ENCODE measurements at regions not wholly inside any gene's neighbourhood (a gene's known extent, or its start where the extent isn't known, plus 50 kb on each side); places are given as distances from the start of the nearest gene placed in this dataset.
"Not testable (repeated sequence)": the region's sequence is repeated elsewhere in the genome, so short reads cannot be mapped to it uniquely, and the experiment has no call there.

GRCh38 chr5:87588316-87588715, 175.6 kb upstream of the CCNH start:
- DNase-seq: no peak

GRCh38 chr5:87583704-87584103, 171.0 kb upstream of the CCNH start:
- DNase-seq: not testable (repeated sequence)

GRCh38 chr5:87582149-87582548, 169.4 kb upstream of the CCNH start:
- no peak for DNase-seq

GRCh38 chr5:87581661-87582060, 168.9 kb upstream of the CCNH start:
- no peak for DNase-seq

- no peak for DNase-seq
These were observed 166.9 kb upstream of the CCNH start for GRCh38 chr5:87579678-87580077.

GRCh38 chr5:87576867-87577266, 164.1 kb upstream of the CCNH start:
- no peak for DNase-seq

- not testable (repeated sequence) for DNase-seq
These were observed 163.6 kb upstream of the CCNH start for GRCh38 chr5:87576306-87576705.

- DNase-seq: no peak
These were observed 161.4 kb upstream of the CCNH start for GRCh38 chr5:87574106-87574505.

- no peak for DNase-seq
These were observed 159.9 kb upstream of the CCNH start for GRCh38 chr5:87572611-87573010.

GRCh38 chr5:87572090-87572489, 159.4 kb upstream of the CCNH start:
- DNase-seq: no peak

GRCh38 chr5:87570366-87570765, 157.6 kb upstream of the CCNH start:
- DNase-seq: no peak

GRCh38 chr5:87562068-87562467, 149.3 kb upstream of the CCNH start:
- DNase-seq: no peak

- no peak for DNase-seq
These were observed 147.8 kb upstream of the CCNH start for GRCh38 chr5:87560528-87560927.

GRCh38 chr5:87551911-87552310, 139.2 kb upstream of the CCNH start:
- DNase-seq: no peak

- DNase-seq: no peak
These were observed 128.9 kb upstream of the CCNH start for GRCh38 chr5:87541676-87542075.

GRCh38 chr5:87541033-87541432, 128.3 kb upstream of the CCNH start:
- no peak for DNase-seq

GRCh38 chr5:87539839-87540238, 127.1 kb upstream of the CCNH start:
- DNase-seq: no peak

- no peak for DNase-seq
These were observed 123.6 kb upstream of the CCNH start for GRCh38 chr5:87536365-87536764.

GRCh38 chr5:87535706-87536105, 123.0 kb upstream of the CCNH start:
- no peak for DNase-seq

GRCh38 chr5:87529486-87530076, 116.9 kb upstream of the CCNH start:
- DNase-seq: no peak

- no peak for DNase-seq
These were observed 113.4 kb upstream of the CCNH start for GRCh38 chr5:87526131-87526530.

GRCh38 chr5:87524217-87524616, 111.5 kb upstream of the CCNH start:
- DNase-seq: no peak

- DNase-seq: not testable (repeated sequence)
These were observed 99.0 kb upstream of the CCNH start for GRCh38 chr5:87511778-87512177.

- DNase-seq: no peak
These were observed 90.3 kb upstream of the CCNH start for GRCh38 chr5:87503004-87503403.

All from SIG-M5 (cell line).